SJSA1 (cell line): ENCODE measurements at regions not wholly inside any gene's neighbourhood (a gene's known extent, or its start where the extent isn't known, plus 50 kb on each side); places are given as distances from the start of the nearest gene placed in this dataset.
"Not testable (repeated sequence)": the region's sequence is repeated elsewhere in the genome, so short reads cannot be mapped to it uniquely, and the experiment has no call there.

Experiments used
- DNase-seq, 2 experiments: peaks; one replicate each; pipeline ENCODE4 v3.0.0-alpha.2; 2015 to 2020; ENCODE audit warnings: low spot score in 2 of 2, low read depth in 1 of 2
- H3K27ac ChIP-seq: fragments of 250-450 bp; sonication (Bioruptor Pico); 2 replicates; pipeline ENCODE4 v1.5.1; 2020; ENCODE audit warnings: mild to moderate bottlenecking, moderate library complexity
- H3K27me3 ChIP-seq: fragments of 250-450 bp; sonication (Bioruptor Pico); replicated peaks from 2 replicates; pipeline ENCODE4 v1.5.1; 2020; ENCODE audit warnings: mild to moderate bottlenecking, moderate library complexity
- H3K36me3 ChIP-seq: fragments of 250-450 bp; sonication (Bioruptor Pico); 2 replicates; pipeline ENCODE4 v1.5.1; 2020; ENCODE audit warnings: mild to moderate bottlenecking
- H3K4me1 ChIP-seq: fragments of 250-450 bp; sonication (Bioruptor Pico); replicated peaks from 2 replicates; pipeline ENCODE4 v1.6.1; 2021; ENCODE audit warnings: mild to moderate bottlenecking
- H3K4me3 ChIP-seq: fragments of 250-450 bp; sonication (Bioruptor Pico); 2 replicates; pipeline ENCODE4 v1.5.1; 2020; ENCODE audit warnings: mild to moderate bottlenecking
- H3K9me3 ChIP-seq: fragments of 250-450 bp; sonication (Bioruptor Pico); replicated peaks from 2 replicates; pipeline ENCODE4 v1.5.1; 2020; ENCODE audit warnings: mild to moderate bottlenecking

DNA sequence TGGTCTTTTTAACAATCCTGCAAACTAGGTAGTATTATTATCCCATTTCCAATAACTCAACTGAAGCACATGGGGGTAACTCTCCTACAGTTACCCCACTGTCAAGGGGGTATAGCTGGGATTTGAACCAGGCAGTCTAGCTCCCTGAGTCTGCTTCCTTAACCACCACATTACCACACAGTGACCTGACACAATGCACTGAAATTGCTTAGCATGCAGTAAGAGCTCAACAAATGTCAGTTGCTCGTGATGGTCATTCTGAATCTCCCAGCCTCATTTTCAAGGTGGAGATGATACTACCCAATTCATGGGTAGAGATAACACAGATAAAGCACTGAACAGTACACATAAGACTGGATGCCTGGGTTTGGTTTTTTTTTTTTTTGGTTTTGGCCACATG, 193.2 kb upstream of the MYLIP start:
- no peak overlapping the region for H3K4me3 ChIP-seq
- no peak for DNase-seq
- no peaks in the 10 kb centered on the region for H3K36me3 ChIP-seq
- H3K27ac ChIP-seq: no peak overlapping the region
- H3K27me3 ChIP-seq: no peaks in the 10 kb centered on the region
- peaks cover 4% of the 10 kb centered on the region; the same call in 1 of the 2 replicates for H3K9me3 ChIP-seq
- H3K4me1 ChIP-seq: no peaks in the 10 kb centered on the region

DNA sequence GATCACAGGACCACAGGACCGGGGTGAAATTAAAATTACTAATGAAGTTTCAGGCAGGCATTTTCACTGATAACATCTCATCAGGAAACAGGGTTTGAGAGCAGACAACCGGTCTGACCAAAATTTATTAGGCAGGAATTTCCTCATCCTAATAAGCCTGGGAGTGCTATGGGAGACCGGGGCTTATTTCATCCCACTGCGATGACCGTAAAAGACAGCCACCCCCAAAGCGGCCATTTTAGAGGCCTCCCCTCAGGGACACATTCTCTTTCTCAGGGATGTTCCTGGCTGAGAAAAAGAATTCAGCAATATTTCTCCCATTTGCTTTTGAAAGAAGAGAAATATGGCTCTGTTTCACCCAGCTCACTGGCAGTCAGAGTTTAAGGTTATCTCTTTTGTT, 197.2 kb upstream of the MYLIP start:
- H3K4me3 ChIP-seq, DNase-seq: not testable (repeated sequence)
- H3K9me3 ChIP-seq: peaks cover 11% of the 10 kb centered on the region

DNA sequence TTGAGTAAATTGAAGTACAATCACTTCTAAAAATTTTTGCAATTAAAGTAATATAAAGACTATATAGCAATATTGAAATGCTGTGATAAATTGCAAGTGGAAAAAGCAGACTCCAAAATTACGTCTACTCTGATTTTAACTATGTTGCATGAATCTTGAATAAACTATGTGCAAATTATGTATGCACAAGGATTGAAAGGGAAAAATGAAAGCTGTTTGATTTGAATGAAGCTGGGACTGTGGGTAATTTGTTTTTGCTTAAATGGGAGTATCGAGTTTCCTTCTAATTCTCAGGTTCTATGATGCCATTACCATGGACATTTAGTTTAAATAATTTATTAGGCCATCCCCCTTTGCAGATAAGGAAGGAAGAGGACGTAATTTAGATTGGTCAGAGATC, 198.7 kb upstream of the MYLIP start:
- Histone ChIP-seq H3K27me3 (no peaks in the 10 kb centered on the region), H3K27ac (no peak overlapping the region), H3K4me1 (no peaks in the 10 kb centered on the region), H3K36me3 (no peaks in the 10 kb centered on the region), H3K9me3 (peaks cover 11% of the 10 kb centered on the region), H3K4me3 (no peak overlapping the region)
- no peak for DNase-seq

More for the DNA sequence above, 197.2 kb upstream of the MYLIP start:
- H3K27me3 ChIP-seq, H3K36me3 ChIP-seq, H3K4me1 ChIP-seq, H3K27ac ChIP-seq: not testable (repeated sequence)

DNA sequence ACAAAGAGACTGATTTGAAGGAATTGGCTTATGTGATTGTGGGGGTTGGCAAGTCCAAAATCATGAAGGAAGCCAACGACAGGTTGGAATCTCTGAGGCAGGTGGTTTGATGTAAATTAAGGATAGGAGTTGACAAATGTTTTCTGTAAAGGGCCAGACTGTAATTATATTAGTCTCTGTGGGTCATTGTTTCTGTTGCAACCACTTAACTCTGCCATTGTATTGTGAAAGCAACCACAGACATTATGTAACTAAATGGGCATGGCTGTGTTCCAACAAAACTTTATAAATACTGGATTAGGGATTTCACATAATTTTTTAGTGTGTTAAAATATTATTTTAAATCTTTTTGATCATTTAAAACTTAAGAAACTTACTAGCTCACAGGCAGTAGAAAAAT, 199.2 kb upstream of the MYLIP start:
- Histone ChIP-seq H3K4me1 (no peaks in the 10 kb centered on the region), H3K4me3 (no peak overlapping the region), H3K27ac (no peak overlapping the region), H3K9me3 (peaks cover 11% of the 10 kb centered on the region), H3K36me3 (no peaks in the 10 kb centered on the region), H3K27me3 (no peaks in the 10 kb centered on the region)
- DNase-seq: no peak

DNA sequence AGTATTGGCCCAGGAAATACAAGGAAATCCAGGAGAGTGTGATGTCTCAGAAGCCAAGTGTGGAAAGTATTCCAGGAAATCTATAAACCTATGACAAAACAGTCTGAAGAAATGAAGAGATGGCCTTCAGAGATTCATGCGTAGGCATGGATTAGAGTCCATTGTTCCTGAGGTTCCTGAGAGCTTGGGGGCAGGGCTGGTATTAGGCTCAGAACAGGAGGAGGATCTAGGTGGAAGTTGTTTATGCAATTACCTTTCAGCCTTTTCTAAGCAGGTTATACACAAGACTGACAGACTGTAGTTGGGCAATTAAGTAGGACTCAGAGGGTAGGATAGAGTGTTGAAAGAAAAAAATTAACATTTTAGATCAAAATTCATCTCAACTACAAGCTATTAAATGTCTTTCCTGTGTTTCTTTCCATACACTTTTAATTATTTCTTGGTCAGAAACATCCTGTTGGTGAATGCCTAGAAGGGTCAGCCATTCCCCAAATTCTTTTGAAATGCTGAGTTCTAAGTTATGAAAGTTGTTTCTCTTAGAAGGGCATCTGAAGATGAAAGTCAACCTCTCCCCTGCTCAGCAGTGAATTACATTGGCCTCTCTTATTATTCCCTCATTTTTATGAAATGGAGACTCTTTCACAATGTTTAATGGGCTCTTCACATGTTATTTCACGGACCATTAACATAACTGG, 201.2 kb upstream of the MYLIP start:
- Histone ChIP-seq H3K9me3 (peaks cover 11% of the 10 kb centered on the region), H3K27me3 (no peaks in the 10 kb centered on the region), H3K27ac (no peak overlapping the region), H3K4me3 (no peak overlapping the region), H3K36me3 (no peaks in the 10 kb centered on the region), H3K4me1 (no peaks in the 10 kb centered on the region)
- DNase-seq: no peak

DNA sequence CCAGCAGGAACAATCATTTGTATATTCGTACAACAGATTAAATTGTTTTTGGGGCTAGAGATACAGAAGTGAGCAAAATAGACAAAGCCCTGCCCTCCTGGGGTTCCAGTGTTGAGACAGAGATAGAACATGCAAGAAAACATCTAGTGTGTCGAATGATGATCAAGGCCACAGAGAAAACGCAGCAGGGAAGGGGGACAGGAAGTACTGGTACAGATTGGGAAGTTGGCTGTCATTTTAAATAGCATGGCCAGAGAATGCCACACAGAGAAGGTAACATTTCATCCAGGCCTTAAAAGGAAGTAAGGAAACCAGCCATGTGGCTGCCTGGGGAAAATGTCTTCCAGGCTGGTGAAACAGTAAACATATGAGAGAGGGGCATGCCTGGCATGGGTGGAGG, 202.6 kb upstream of the MYLIP start:
- H3K9me3 ChIP-seq: peaks cover 11% of the 10 kb centered on the region
- no peaks in the 10 kb centered on the region for H3K36me3 ChIP-seq
- H3K4me3 ChIP-seq: no peak overlapping the region
- H3K27ac ChIP-seq: no peak overlapping the region
- no peaks in the 10 kb centered on the region for H3K4me1 ChIP-seq
- no peaks in the 10 kb centered on the region for H3K27me3 ChIP-seq
- DNase-seq: no peak

GRCh38 chr6:15924893-15925292, 204.0 kb upstream of the MYLIP start:
- Histone ChIP-seq H3K9me3 (peaks cover 6% of the 10 kb centered on the region; the same call in 1 of the 2 replicates), H3K27me3 (no peaks in the 10 kb centered on the region), H3K4me1 (no peaks in the 10 kb centered on the region), H3K27ac (no peak overlapping the region), H3K4me3 (no peak overlapping the region), H3K36me3 (no peaks in the 10 kb centered on the region)
- DNase-seq: no peak

DNA sequence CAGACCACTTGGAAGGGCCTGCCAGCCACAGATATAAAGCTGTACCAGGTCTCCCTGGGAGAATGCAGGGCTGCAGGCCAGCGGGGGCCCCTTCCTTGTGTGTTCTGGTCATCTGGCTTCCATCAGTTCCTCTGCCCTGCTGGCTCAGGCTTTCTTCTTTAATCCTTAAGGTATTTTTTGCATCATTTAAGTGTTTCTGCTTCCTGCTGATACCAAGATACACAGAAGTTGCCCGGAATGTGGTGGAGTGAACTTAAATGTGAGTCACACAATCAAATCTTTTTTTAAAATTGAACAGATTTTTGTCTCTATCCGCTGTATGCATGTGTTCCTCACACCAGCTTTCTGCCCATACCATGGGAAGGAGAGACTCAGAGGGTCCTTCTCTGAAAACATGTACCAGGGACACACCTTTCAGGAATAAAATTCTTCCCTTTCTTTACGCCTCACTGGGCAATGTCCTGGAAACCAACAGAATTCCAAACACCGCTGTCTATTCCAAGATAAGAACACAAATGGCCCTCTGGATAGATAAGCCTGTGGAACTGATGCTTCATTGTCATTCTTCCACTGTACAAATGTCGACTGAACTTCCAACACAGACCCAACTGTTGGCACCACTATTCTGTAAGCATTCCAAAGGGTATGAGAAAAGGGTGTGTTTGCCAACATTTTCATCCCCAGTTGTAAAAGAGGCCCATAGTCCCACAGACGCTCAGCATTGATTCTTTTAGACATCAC, 206.2 kb upstream of the MYLIP start:
- Histone ChIP-seq H3K27ac (no peak overlapping the region), H3K9me3 (peaks cover 3% of the 10 kb centered on the region; the same call in 1 of the 2 replicates), H3K4me1 (no peaks in the 10 kb centered on the region), H3K4me3 (no peak overlapping the region), H3K27me3 (no peaks in the 10 kb centered on the region), H3K36me3 (no peaks in the 10 kb centered on the region)
- no peak for DNase-seq

- H3K27ac ChIP-seq: no peak overlapping the region
Measured at GRCh38 chr6:15921243-15921642, 207.6 kb upstream of the MYLIP start.

DNA sequence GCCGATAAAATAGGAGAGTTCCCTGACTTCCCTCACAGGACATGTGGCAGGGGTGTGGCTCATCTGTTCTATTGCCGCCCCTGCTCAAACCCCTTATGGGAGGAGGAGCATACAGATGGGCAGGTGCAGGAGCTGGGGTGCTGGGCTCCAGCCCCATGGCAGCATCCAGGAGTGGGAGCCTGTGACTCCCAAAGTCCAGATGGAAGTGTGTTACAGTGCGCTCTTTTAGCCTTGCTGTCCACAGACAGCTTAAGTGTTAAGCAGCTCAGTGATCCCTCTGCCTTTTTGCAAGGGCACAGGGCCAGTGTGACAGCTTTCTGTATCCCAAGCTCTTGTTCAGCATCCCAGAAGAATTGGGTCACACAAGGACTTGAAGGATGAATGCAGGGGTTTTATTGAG, 212.3 kb upstream of the MYLIP start:
- H3K27ac ChIP-seq: no peak overlapping the region
- H3K36me3 ChIP-seq: no peaks in the 10 kb centered on the region
- no peak overlapping the region for H3K4me3 ChIP-seq

More at GRCh38 chr6:15921243-15921642, 207.6 kb upstream of the MYLIP start:
- no peak for DNase-seq
- Histone ChIP-seq H3K36me3 (no peaks in the 10 kb centered on the region), H3K27me3 (no peaks in the 10 kb centered on the region), H3K9me3 (no peaks in the 10 kb centered on the region; the same call in 1 of the 2 replicates), H3K4me1 (no peaks in the 10 kb centered on the region), H3K4me3 (no peak overlapping the region)

DNA sequence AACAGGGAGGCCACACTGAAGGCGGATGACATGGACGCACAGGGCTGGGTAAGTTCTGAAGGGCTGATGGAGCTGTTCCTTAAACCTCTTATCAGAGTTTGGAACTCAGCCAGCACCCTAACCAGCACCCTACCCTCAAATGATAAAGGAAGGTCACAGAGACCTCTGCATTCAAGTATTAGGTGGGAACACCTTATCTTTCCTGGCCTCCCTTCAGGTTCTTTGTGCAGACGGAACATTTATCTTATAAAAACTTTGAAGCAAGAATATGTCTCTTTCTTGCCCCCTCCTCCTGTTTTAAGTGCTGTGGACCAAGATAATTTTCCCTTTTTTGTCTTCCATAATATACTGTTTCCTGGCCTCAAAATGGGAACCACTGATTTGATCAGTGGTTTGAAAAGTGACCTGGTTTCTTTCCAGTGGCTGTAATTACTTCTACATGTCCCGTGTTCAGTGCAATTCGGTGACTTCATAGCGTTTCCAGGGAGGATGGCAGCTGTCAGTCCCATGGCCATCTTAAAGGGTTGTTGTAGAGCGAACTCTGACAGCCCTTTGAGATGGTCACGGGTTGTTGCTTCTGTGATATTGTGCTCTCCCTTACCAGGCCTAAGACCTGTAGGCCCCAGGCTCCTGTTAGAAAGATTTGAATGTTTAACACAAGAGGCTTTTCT, 213.2 kb upstream of the MYLIP start:
- no peaks in the 10 kb centered on the region for H3K36me3 ChIP-seq
- H3K9me3 ChIP-seq: no peaks in the 10 kb centered on the region; the same call in 1 of the 2 replicates
- H3K4me1 ChIP-seq: no peaks in the 10 kb centered on the region
- no peaks in the 10 kb centered on the region for H3K27me3 ChIP-seq
- H3K27ac ChIP-seq: no peak overlapping the region
- no peak for DNase-seq
- no peak overlapping the region for H3K4me3 ChIP-seq

More for the DNA sequence above, 212.3 kb upstream of the MYLIP start:
- Histone ChIP-seq H3K27me3 (no peaks in the 10 kb centered on the region), H3K9me3 (no peaks in the 10 kb centered on the region; the same call in 1 of the 2 replicates), H3K4me1 (no peaks in the 10 kb centered on the region)
- DNase-seq: no peak

- no peaks in the 10 kb centered on the region for H3K4me1 ChIP-seq
- no peaks in the 10 kb centered on the region; the same call in 1 of the 2 replicates for H3K9me3 ChIP-seq
- H3K27ac ChIP-seq: no peak overlapping the region
- no peak overlapping the region for H3K4me3 ChIP-seq
- no peaks in the 10 kb centered on the region for H3K27me3 ChIP-seq
- no peaks in the 10 kb centered on the region for H3K36me3 ChIP-seq
- no peak for DNase-seq
Measured at GRCh38 chr6:15914553-15914952, 214.3 kb upstream of the MYLIP start.

DNA sequence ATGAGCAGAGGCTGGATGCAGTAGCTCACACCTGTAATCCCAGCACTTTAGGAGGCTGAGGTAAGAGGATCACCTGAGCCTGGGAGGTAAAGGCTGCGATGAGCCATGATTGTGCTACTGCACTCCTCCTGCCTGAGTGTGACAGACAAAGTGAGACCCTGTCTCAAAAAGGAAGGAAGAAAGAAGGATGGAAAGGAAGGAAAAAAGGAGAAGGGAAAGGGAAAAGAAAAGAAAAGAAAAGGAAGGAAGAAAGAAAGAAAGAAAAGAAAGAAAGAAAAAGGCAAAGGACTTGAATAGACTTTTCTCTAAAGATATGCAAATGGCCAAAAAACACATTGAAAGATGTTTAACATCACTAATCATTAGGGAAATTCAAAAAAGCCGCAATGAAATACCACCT, 215.3 kb upstream of the MYLIP start:
- Histone ChIP-seq H3K27ac (no peak overlapping the region), H3K4me3 (no peak overlapping the region), H3K4me1 (no peaks in the 10 kb centered on the region), H3K9me3 (no peaks in the 10 kb centered on the region; the same call in 1 of the 2 replicates), H3K36me3 (no peaks in the 10 kb centered on the region), H3K27me3 (no peaks in the 10 kb centered on the region)
- no peak for DNase-seq
